GM18907 (cell line): ENCODE measurements at regions not wholly inside any gene's neighbourhood (a gene's known extent, or its start where the extent isn't known, plus 50 kb on each side); places are given as distances from the start of the nearest gene placed in this dataset.

Experiments
- ATAC-seq: cut with Tn5 transposase; IDR thresholded peaks from one replicate; pipeline ENCODE4 v1.9.1; 2021; ENCODE audit warnings: mild to moderate bottlenecking, moderate library complexity; ENCODE audit not compliant: unreplicated experiment

- no peak for ATAC-seq
These were observed 405.6 kb downstream of the FAM47A start for GRCh38 chrX:33726281-33727160.

- ATAC-seq = no peak
These were observed 406.4 kb downstream of the FAM47A start for GRCh38 chrX:33725535-33726210.

GRCh38 chrX:33721927-33722326 is 410.2 kb downstream of the FAM47A start:
- peak; percentile 78 for ATAC-seq

GRCh38 chrX:33686105-33686504 is 446.0 kb downstream of the FAM47A start:
- ATAC-seq = no peak
